HG03097 (cell line): ENCODE measurements at regions not wholly inside any gene's neighbourhood (a gene's known extent, or its start where the extent isn't known, plus 50 kb on each side); places are given as distances from the start of the nearest gene placed in this dataset.

Source experiments
- ATAC-seq: cut with Tn5 transposase; IDR thresholded peaks from one replicate; pipeline ENCODE4 v1.9.1; 2021; ENCODE audit not compliant: unreplicated experiment, low FRiP score

DNA sequence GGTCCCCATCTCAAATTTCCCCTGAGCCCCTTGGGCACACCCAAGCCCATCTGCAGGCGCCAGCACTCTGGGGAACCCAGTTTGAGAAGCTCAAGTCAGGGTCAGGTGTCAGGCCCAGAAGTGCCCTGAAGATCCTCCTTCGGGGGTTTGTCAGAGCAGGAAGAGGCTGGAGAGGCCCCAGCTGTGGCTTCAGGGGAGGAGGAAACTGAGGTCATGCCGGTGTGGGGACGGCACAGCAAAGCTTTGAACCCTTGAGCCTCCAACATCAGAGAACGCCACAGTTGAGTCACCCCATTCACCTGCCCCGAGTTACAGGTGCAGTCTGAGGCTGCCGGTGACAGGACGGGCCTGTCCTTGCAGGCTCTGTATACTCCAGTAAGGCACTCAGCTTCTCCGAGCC is 140.2 kb upstream of the CIBAR2 start:
- ATAC-seq, result no peak

DNA sequence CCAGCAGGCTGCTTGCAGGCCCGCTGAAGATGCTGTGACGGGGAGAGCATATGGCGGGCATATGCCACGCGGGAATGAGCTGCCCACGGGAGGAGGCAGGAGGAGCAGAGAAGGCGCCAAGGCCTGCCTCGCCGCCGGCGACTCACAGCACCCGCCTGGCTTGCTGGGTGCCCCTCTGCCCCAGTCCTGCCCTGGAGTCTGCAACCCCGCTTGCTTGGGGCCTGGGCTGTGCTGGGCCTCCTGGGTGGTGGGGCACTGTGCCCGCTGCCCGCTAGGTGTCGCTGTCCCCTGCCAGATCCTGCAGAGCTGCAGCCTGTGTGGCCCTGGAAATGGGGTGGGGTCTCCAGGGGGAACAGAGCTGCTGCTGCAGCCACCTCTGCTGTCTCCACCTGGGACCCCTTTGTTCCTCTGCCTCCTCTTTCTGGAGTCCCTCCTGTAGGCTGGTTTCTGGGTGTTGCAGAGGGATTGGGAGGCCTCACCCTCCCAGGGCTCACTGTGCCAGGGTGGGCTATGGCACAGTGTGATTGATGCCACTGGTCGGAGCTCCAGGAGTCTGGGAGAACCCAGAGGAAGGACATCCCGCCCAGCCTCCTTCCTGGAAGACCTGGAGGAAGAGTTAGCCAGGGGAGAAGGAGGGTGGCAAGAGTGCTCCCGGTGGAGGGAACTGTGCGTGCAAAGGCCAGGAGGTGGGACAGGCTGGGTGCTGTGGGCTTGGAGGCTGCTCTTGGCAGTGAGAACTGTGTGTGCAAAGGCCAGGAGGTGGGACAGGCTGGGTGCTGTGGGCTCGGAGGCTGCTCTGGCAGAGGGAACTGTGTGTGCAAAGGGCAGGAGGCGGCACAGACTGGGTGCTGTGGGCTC is 141.0 kb upstream of the CIBAR2 start:
- ATAC-seq, result no peak

- ATAC-seq, result no peak
Observed at GRCh38 chr16:85254051-85254450, 141.8 kb upstream of the CIBAR2 start.

GRCh38 chr16:85254921-85255320 is 142.6 kb upstream of the CIBAR2 start:
- ATAC-seq, result no peak

DNA sequence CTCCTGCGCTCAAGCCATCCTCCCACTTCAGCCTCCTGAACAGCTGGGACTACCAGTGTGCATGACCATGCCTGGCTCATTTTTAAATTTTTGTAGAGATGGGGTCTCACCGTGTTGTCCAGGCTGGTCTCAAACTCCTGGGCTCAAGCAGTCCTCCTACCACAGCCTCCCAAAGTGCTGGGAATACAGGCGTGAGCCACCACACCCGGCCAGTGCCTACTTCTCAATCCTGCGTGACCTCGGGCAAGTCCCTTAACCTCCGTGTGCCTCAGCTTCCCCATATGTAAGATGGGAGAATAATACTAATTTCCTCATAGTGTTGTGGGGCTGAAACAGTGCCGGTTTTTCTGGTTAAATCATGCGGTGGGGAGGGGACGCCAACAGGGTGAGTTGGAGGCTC is 143.5 kb upstream of the CIBAR2 start:
- ATAC-seq, result no peak

GRCh38 chr16:85256190-85256739 is 144.0 kb upstream of the CIBAR2 start:
- ATAC-seq, result no peak

GRCh38 chr16:85257483-85257882 is 145.2 kb upstream of the CIBAR2 start:
- ATAC-seq, result no peak

- ATAC-seq, result no peak
Observed at GRCh38 chr16:85258166-85258565, 145.9 kb upstream of the CIBAR2 start.

GRCh38 chr16:85258629-85259028 is 146.4 kb upstream of the CIBAR2 start:
- no peak for ATAC-seq

DNA sequence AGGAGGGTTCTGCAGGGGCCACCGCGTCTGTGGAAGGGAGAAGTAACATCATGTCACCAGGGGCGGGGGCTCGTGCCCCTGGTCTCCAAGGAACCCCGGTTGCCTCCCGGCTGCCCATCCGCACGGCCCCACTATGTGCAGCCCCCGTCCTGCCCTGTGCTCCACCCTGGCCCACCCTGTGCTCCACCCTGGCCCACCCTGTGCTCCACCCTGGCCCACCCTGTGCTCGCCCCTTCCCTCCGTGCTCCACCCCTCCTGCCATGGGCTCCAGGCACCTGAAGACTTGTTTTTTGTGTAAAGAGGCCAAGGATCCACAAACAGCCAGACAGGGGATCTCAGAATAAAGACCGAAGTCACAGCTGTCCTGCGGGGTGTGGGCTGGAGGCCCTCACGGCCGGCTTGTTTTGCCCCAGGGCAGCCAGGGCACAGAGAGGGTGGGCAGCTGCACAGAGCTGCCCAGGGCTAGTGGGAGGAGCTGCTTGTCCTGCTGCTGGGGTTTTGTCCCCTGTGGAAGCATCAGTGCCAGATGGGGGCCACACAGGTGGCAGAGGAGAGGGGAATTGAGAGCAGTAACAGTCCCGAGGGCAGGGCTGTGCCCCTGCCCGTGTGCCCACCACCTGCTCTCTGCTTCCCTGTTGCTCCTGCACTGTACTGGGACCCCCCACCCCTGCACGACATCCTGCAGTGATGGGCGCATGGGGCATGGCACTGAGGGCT is 147.0 kb upstream of the CIBAR2 start:
- no peak for ATAC-seq

DNA sequence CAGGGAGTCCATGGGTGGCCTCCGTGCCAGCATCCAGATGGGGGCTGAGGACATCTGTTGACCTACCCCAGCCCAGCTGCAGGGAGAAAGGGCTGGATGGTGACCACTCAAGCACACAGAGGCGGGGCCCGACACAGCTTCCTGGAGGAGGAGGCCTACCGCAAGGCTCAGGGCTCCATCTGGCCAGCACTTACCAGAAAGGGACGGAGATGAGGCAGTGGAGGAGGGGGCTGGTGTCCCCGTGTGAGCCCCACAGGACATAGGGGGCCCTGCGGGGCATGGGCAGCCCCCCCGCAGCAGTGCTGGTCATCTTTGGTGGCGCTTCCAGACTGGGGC is 147.5 kb upstream of the CIBAR2 start:
- ATAC-seq, result no peak

GRCh38 chr16:85261204-85261603 is 148.9 kb upstream of the CIBAR2 start:
- no peak for ATAC-seq

- ATAC-seq, result no peak
Observed at GRCh38 chr16:85261657-85262557, 149.6 kb upstream of the CIBAR2 start.

GRCh38 chr16:85262558-85263238 is 150.4 kb upstream of the CIBAR2 start:
- ATAC-seq, result no peak

- no peak for ATAC-seq
Observed at GRCh38 chr16:85263239-85263585, 150.9 kb upstream of the CIBAR2 start.

GRCh38 chr16:85264752-85265151 is 152.5 kb upstream of the CIBAR2 start:
- no peak for ATAC-seq

GRCh38 chr16:85265161-85265784 is 153.0 kb upstream of the CIBAR2 start:
- ATAC-seq, result no peak

DNA sequence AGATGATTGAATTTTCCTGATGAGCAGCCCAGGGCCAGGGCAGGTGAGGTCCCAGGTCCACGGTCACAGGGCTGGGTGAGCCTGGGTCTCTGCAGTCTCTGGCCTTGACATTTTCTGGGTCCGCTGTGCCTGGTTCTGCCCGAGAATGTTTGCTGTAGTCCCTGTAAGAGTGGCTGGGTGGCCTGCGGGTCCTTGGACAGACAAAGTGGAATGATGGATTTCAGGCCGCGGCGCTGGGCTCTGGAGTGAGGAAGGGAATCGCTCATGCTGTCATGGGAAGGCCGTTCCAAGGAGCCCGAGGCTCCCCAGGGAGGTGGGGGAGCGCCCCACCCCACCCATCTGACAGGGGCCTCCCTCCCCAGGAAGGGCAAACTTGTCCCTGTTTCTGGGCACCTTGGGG is 153.5 kb upstream of the CIBAR2 start:
- no peak for ATAC-seq

- no peak for ATAC-seq
Observed at GRCh38 chr16:85266857-85267256, 154.6 kb upstream of the CIBAR2 start.

- ATAC-seq, result no peak
Observed at GRCh38 chr16:85267414-85267945, 155.2 kb upstream of the CIBAR2 start.
